Epithelial cell of proximal tubule (primary cell): ENCODE measurements at regions not wholly inside any gene's neighbourhood (a gene's known extent, or its start where the extent isn't known, plus 50 kb on each side); places are given as distances from the start of the nearest gene placed in this dataset.

Experiments used
- DNase-seq: peaks from one replicate; pipeline ENCODE4 v3.0.0-alpha.2; 2011; ENCODE audit warnings: low read depth
- H3K4me3 ChIP-seq: 2 replicates; pipeline ENCODE4 v1.5.1; 2011; ENCODE audit warnings: low read depth, mild to moderate bottlenecking, low read length
- TF ChIP-seq, protein P1 (sequence below): conservative IDR thresholded peaks from 2 replicates; pipeline ENCODE4 v1.5.1; 2012; ENCODE audit warnings: low read depth, mild to moderate bottlenecking, low read length

DNA sequence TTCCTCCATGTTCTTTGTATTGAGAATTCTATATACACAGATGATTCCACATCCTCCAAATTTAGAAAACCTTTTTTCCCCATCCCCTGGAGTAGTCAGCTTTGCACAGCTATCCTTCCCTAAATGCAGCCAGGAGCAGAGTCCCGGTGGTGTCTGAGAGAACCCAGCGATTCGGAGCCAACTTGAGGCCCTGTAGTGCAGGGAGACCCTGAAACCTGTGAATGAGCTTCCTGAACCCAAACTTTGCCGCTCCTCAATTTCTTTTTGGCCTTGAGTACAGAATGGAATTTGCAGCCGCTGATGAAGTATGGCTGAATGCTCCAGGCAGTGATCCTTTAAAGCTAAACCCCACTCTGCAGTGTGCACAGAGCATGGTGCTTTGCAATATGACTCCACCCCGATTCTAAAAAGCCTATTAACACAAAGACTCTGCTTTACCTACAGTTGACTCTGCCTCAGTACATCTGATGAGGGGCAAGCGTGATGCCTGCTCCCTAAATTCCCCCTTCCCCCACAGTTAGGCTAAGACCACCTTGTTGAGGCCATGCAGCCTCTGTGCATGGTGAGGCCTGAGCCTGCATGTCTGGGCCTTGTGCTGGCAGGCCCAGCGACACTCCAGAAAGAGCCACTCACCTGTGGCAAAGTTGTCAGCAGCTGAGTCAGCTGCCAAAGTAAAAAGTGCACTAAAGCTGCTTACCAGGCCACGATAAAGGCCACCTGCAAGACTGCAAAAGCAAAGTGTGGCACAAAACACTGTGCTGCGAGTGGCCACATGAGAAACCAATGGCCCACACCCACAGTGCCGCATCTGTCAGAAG lies 82.1 kb downstream of the PLEKHG1 start:
- TF ChIP-seq, protein P1, sequence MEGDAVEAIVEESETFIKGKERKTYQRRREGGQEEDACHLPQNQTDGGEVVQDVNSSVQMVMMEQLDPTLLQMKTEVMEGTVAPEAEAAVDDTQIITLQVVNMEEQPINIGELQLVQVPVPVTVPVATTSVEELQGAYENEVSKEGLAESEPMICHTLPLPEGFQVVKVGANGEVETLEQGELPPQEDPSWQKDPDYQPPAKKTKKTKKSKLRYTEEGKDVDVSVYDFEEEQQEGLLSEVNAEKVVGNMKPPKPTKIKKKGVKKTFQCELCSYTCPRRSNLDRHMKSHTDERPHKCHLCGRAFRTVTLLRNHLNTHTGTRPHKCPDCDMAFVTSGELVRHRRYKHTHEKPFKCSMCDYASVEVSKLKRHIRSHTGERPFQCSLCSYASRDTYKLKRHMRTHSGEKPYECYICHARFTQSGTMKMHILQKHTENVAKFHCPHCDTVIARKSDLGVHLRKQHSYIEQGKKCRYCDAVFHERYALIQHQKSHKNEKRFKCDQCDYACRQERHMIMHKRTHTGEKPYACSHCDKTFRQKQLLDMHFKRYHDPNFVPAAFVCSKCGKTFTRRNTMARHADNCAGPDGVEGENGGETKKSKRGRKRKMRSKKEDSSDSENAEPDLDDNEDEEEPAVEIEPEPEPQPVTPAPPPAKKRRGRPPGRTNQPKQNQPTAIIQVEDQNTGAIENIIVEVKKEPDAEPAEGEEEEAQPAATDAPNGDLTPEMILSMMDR: no peak
- no peak for DNase-seq
- no peak overlapping the region for H3K4me3 ChIP-seq

- no peak for DNase-seq
- TF ChIP-seq, protein P1: no peak
Measured at GRCh38 chr6:150683320-150683719, 83.6 kb downstream of the PLEKHG1 start.

GRCh38 chr6:150684161-150684560 lies 84.5 kb downstream of the PLEKHG1 start:
- TF ChIP-seq, protein P1: no peak
- DNase-seq: no peak
- no peak overlapping the region for H3K4me3 ChIP-seq

More at GRCh38 chr6:150683320-150683719, 83.6 kb downstream of the PLEKHG1 start:
- H3K4me3 ChIP-seq: no peak overlapping the region

DNA sequence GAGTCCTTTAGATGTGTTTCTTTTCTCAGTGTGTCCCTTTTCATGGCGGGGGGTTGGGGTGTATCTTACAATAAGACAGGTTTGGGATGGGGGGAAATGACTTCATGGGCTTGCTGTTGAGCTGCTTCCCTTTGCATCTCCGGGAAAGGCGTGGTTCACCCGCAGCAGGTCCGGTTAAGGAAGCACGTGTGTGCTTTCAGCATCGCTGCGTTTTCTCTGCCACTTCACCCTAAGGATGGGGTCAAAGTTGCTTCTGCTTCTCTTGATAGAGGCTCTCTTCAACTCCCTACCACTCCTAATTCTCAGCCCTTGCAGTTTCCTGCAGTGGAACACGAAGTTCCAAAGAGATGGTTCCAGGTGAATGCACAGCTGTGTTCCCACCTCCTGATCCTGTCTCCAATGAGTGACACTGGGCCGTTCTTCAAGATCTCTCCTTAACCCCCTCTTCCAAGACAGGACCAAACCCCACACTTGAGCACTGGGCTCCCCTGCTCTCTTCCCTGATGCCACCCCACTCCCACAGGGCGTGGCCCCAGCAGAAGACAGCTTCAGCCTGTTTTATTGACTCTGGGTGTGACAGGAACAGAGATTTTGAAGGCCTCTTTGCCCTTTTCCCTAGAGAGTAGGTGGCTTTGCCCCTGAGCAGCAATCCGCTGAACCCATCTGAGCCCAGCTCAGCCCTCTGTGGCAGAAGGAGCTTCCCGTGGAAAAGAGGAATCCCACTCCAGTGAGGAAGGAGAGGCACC lies 85.2 kb downstream of the PLEKHG1 start:
- H3K4me3 ChIP-seq: no peak overlapping the region
- TF ChIP-seq, protein P1: no peak
- no peak for DNase-seq

DNA sequence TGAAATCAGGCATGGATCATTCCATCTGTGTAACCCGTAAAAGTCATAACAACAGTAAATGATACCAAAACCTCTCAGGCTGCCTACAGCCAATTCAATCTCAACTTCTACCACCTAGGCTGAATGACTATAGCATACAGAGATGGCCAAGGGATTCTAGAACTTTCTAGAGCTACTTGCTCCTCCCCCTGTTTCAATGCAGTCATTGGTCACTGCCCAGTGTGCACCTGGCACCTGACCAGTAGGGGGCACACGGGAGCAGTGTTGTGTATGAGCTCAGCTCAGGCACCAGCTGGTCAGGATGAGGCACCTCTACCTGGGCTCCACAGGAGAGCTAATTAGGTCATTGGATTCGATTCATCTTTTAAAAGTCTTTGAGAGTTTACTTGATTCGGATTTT lies 86.2 kb downstream of the PLEKHG1 start:
- no peak overlapping the region for H3K4me3 ChIP-seq
- TF ChIP-seq, protein P1: peak; percentile 89
- no peak for DNase-seq

- DNase-seq: no peak
- TF ChIP-seq, protein P1: no peak
- H3K4me3 ChIP-seq: no peak overlapping the region
Measured at GRCh38 chr6:150686566-150686965, 86.9 kb downstream of the PLEKHG1 start.
